ENCODE measurements at regions not wholly inside any gene's neighbourhood (a gene's known extent, or its start where the extent isn't known, plus 50 kb on each side); places are given as distances from the start of the nearest gene placed in this dataset.

- TF ChIP-seq POLR2AphosphoS5 (IDR thresholded peaks at IDR 0.05) = no peak
- no peak for TF ChIP-seq CTCF (IDR thresholded peaks at IDR 0.05)
Measured at GRCh38 chrX:137855490-137855889, 289.6 kb downstream of the ZIC3 start.

Data from breast epithelium (tissue), 3 donors.